Activated T-helper 2 cell treated with anti-CD3 and anti-CD28 coated beads, Interferon-gamma antibody, Interleukin-2, Interleukin-4, amounts not matched to agents 10 μg/mL and 5 μg/mL and 100 μg/mL, durations not matched to agents 14 hours and 24 hours and 36 hours (primary cell): ENCODE measurements at regions not wholly inside any gene's neighbourhood (a gene's known extent, or its start where the extent isn't known, plus 50 kb on each side); places are given as distances from the start of the nearest gene placed in this dataset.
"Not testable (repeated sequence)": the region's sequence is repeated elsewhere in the genome, so short reads cannot be mapped to it uniquely, and the experiment has no call there.

Experiments
- DNase-seq: peaks from one replicate; pipeline ENCODE4 v3.0.0; 2021; ENCODE audit warnings: low spot score
- H3K27ac Mint-ChIP-seq: one replicate; pipeline ENCODE4 v1.8.0; 2021; ENCODE audit warnings: mixed read lengths
- H3K27me3 Mint-ChIP-seq: one replicate; pipeline ENCODE4 v1.8.0; 2021; ENCODE audit warnings: low read depth, mixed read lengths
- H3K36me3 Mint-ChIP-seq: one replicate; pipeline ENCODE4 v1.8.0; 2021; ENCODE audit warnings: low read depth, mixed read lengths
- H3K4me1 Mint-ChIP-seq: one replicate; pipeline ENCODE4 v1.8.0; 2021; ENCODE audit warnings: low read depth, mixed read lengths
- H3K4me3 Mint-ChIP-seq: one replicate; pipeline ENCODE4 v1.8.0; 2021; ENCODE audit warnings: low read depth, mild to moderate bottlenecking, moderate library complexity, mixed read lengths
- H3K9me3 Mint-ChIP-seq: one replicate; pipeline ENCODE4 v1.8.0; 2021; ENCODE audit warnings: mixed read lengths
- intact Hi-C: fragments of 100-400 bp; cut with micrococcal nuclease; formaldehyde crosslinking; loops from one replicate; pipeline ENCODE4 v1.15.1; 2023

DNA sequence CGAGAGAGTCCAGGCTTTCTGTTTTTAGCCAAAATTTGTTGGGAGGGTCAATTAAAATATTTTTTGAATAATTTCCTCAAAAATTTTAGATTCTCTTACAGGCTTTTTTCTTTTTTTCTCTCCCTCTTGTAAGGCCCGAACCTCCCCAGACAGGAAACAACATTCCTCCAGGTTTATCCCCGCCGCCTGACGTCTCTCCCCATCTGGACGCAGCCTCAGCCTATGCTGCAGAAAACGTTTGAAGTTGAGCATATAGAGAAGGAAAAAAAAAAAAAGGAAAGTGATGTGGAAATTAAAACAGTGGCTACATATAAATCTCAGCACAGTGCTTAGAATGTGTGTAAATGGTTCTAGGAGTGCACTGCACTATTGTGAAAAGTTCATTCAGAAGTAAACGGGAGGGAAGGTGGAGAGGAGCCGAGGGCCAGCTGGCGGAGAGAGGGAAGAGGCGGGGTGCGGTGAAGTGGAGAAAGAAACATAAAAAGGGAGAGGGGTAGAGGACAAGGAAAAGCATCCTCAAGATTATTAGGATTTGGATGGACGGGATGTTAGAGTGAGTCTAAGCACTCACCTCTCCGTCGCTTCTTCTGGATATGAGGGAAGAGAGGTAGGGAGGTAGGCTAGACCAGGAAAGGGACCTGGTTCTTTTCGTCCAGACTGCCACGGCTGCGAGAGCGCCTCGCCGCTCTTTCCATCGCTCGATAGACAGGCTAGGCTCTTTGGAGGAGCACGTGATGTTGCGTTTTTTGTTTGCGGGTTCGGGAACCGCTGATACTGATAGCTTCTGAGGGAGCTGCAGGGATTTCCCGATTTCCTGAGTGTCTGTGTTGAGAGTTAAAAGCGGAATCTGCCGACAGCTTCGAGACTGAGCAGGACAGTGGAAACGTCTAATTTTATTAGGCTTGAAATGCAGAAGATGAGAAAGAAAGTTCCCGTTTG lies 98.7 kb downstream of the TRIM27 start:
- no peak overlapping the region for H3K27ac Mint-ChIP-seq
- H3K27me3 Mint-ChIP-seq, result peaks cover 65% of the 10 kb centered on the region
- no peak overlapping the region for H3K4me3 Mint-ChIP-seq
- DNase-seq, result no peak
- no peaks in the 10 kb centered on the region for H3K36me3 Mint-ChIP-seq
- no peaks in the 10 kb centered on the region for H3K9me3 Mint-ChIP-seq
- H3K4me1 Mint-ChIP-seq, result peaks cover 3% of the 10 kb centered on the region
- intact Hi-C loops, result loop anchor here (2.0 kb wide), 1 partner anchor 14 kb away; no protein-coding TSS in a partner anchor

DNA sequence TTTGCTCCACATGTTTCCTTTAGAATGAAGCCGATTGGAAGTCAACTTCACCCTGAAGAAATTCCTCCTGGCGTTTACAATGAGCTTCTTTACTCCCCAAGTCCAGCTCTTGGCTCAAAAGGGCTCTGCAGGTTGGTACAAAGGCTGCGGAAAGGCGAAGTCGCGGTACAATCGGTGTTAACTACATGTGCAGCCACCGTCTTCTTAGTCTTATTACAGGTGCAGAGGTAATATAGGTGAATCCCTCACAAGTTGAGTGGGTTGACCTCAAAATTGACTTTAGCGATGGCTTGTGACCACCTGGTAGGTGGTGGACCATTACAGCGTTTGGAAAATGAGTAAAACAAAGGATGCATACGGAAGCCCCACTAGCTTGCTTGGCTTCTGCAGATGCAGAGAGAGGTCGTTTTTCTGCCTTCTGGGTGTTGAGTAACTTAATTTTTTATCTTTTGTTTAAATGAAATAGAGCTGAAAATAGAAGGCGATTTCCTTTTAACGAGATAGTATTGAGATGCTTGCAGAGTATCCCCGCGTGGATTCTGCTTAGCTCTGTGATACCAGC lies 98.0 kb downstream of the TRIM27 start:
- no peak for DNase-seq
- Mint-ChIP-seq H3K4me3 (no peak overlapping the region), H3K27ac (no peak overlapping the region), H3K27me3 (peaks cover 71% of the 10 kb centered on the region), H3K4me1 (peaks cover 3% of the 10 kb centered on the region), H3K9me3 (no peaks in the 10 kb centered on the region), H3K36me3 (no peaks in the 10 kb centered on the region)
- intact Hi-C loops, result loop anchor here (2.0 kb wide), 1 partner anchor 15 kb away; no protein-coding TSS in a partner anchor

- not testable (repeated sequence) for H3K4me1 Mint-ChIP-seq, H3K27ac Mint-ChIP-seq
- peaks cover 55% of the 10 kb centered on the region for H3K27me3 Mint-ChIP-seq
These were observed 92.1 kb downstream of the TRIM27 start for GRCh38 chr6:28831683-28832082.

DNA sequence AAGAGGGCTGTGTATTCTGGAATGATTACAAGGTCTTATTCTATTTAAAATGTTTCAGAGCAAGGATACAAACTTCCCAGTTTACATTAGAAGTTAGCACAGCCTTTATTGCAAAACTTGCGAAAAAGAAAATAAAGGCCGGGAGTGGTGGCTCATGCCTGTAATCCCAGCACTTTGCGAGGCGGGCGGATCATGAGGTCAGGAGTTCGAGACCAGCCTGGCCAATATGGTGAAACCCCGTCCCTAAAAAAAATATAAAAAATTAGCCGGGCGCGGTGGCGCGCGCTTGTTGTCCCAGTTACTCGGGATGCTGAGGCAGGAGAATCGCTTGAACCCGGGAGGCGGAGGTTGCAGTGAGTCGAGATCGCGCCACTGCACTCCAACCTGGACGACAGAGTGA lies 87.1 kb downstream of the TRIM27 start:
- H3K27ac Mint-ChIP-seq, H3K9me3 Mint-ChIP-seq, DNase-seq, H3K4me3 Mint-ChIP-seq, H3K36me3 Mint-ChIP-seq, intact Hi-C loops: not testable (repeated sequence)
- Mint-ChIP-seq H3K27me3 (peaks cover 44% of the 10 kb centered on the region), H3K4me1 (peaks cover 17% of the 10 kb centered on the region)

More at GRCh38 chr6:28831683-28832082, 92.1 kb downstream of the TRIM27 start:
- H3K9me3 Mint-ChIP-seq, H3K4me3 Mint-ChIP-seq, DNase-seq, H3K36me3 Mint-ChIP-seq, intact Hi-C loops: not testable (repeated sequence)

- H3K9me3 Mint-ChIP-seq, result no peaks in the 10 kb centered on the region
- DNase-seq, result peak; percentile 59
- H3K27ac Mint-ChIP-seq, result peak overlapping the region; percentile 79
- H3K4me3 Mint-ChIP-seq, result peak overlapping the region; percentile 97
- H3K36me3 Mint-ChIP-seq, result no peaks in the 10 kb centered on the region
- peaks cover 46% of the 10 kb centered on the region for H3K27me3 Mint-ChIP-seq
- intact Hi-C loops, result loop anchor here (1.0 to 2.0 kb wide), 6 partner anchors 25 to 178 kb away; partner anchors contain the start of gene TRIM27
- H3K4me1 Mint-ChIP-seq, result peaks cover 17% of the 10 kb centered on the region
These were observed 85.5 kb downstream of the TRIM27 start for GRCh38 chr6:28838289-28838633.

- DNase-seq, result peak; percentile 75
- intact Hi-C loops, result loop anchor here (1.0 to 2.0 kb wide), 6 partner anchors 24 to 177 kb away; partner anchors contain the start of gene TRIM27
- Mint-ChIP-seq H3K27me3 (peaks cover 43% of the 10 kb centered on the region), H3K36me3 (no peaks in the 10 kb centered on the region), H3K4me3 (peak overlapping the region; percentile 97), H3K9me3 (no peaks in the 10 kb centered on the region), H3K27ac (peak overlapping the region; percentile 79), H3K4me1 (peaks cover 17% of the 10 kb centered on the region)
These were observed 84.9 kb downstream of the TRIM27 start for GRCh38 chr6:28838634-28839442.

GRCh38 chr6:28839443-28840120 lies 84.2 kb downstream of the TRIM27 start:
- no peak for DNase-seq
- peak overlapping the region; percentile 79 for H3K27ac Mint-ChIP-seq
- peaks cover 49% of the 10 kb centered on the region for H3K27me3 Mint-ChIP-seq
- peak overlapping the region; percentile 97 for H3K4me3 Mint-ChIP-seq
- H3K4me1 Mint-ChIP-seq, result peaks cover 15% of the 10 kb centered on the region
- no peaks in the 10 kb centered on the region for H3K9me3 Mint-ChIP-seq
- no peaks in the 10 kb centered on the region for H3K36me3 Mint-ChIP-seq
- intact Hi-C loops, result loop anchor here (2.0 kb wide), 1 partner anchor 83 kb away; the partner anchor contains the start of gene TRIM27

DNA sequence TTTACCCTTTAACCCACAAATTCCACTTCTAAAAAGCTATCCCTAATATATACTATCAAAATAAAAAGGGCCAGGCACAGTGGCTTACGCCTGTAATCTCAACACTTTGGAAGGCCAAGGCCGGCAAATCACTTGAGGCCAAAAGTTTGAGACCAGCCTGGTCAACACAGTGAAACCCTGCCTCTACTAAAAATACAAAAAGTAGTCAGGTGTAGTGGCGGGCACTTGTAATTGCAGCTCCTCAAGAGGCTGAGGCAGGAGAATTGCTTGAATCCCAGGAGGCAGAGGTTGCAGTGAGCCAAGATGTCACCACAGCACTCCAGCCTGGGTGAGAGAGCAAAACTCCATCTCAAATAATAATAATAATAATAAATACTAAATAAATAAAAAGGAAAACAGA lies 82.5 kb downstream of the TRIM27 start:
- Mint-ChIP-seq H3K36me3 (no peaks in the 10 kb centered on the region), H3K9me3 (no peaks in the 10 kb centered on the region), H3K27ac (no peak overlapping the region), H3K4me3 (no peak overlapping the region), H3K4me1 (peaks cover 15% of the 10 kb centered on the region), H3K27me3 (peaks cover 42% of the 10 kb centered on the region)
- no peak for DNase-seq
- intact Hi-C loops, result no loop called here

DNA sequence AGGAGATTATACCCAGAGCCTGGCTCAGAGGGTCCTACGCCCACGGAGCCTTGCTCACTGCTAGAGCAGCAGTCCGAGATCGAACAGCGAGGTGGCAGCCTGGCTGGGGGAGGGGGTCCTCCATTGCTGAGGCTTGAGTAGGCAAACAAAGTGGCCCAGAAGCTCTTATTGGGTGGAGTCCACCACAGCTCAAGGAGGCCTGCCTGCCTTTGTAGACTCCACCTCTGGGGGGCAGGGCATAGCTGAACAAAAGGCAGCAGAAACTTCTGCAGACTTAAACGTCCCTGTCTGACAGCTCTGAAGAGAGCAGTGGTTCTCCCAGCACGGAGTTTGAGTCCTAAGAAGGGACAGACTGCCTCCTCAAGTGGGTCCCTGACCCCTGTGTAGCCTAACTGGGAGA lies 75.0 kb downstream of the TRIM27 start:
- H3K4me1 Mint-ChIP-seq, DNase-seq, H3K36me3 Mint-ChIP-seq, H3K9me3 Mint-ChIP-seq, H3K4me3 Mint-ChIP-seq, intact Hi-C loops, H3K27ac Mint-ChIP-seq: not testable (repeated sequence)
- peaks cover 52% of the 10 kb centered on the region for H3K27me3 Mint-ChIP-seq
